ENCODE measurements at regions not wholly inside any gene's neighbourhood (a gene's known extent, or its start where the extent isn't known, plus 50 kb on each side); places are given as distances from the start of the nearest gene placed in this dataset.

GRCh38 chr6:121522265-121522664, 86.8 kb downstream of the GJA1 start:
- no peaks in the 10 kb centered on the region for H3K36me3 Mint-ChIP-seq (ENCODE audit: unreplicated experiment)
- no peaks in the 10 kb centered on the region for H3K9me3 Mint-ChIP-seq (ENCODE audit: unreplicated experiment)
- peak overlapping the region; percentile 27 for H3K4me3 Mint-ChIP-seq (ENCODE audit: unreplicated experiment)
- TF ChIP-seq CTCF (IDR thresholded peaks at IDR 0.05): no peak
- no peak for DNase-seq (ENCODE audit: extremely low spot score, unreplicated experiment)
- peak overlapping the region; percentile 96 for H3K27ac Mint-ChIP-seq (ENCODE audit: unreplicated experiment)
- H3K27me3 Mint-ChIP-seq (ENCODE audit: unreplicated experiment): no peaks in the 10 kb centered on the region
- peaks cover 56% of the 10 kb centered on the region for H3K4me1 Mint-ChIP-seq (ENCODE audit: unreplicated experiment)

GRCh38 chr6:121522771-121523386, 87.4 kb downstream of the GJA1 start:
- no peaks in the 10 kb centered on the region for H3K9me3 Mint-ChIP-seq (ENCODE audit: unreplicated experiment)
- H3K27ac Mint-ChIP-seq (ENCODE audit: unreplicated experiment): peak overlapping the region; percentile 96
- no peaks in the 10 kb centered on the region for H3K36me3 Mint-ChIP-seq (ENCODE audit: unreplicated experiment)
- H3K4me1 Mint-ChIP-seq (ENCODE audit: unreplicated experiment): peaks cover 56% of the 10 kb centered on the region
- H3K27me3 Mint-ChIP-seq (ENCODE audit: unreplicated experiment): no peaks in the 10 kb centered on the region
- DNase-seq (ENCODE audit: extremely low spot score, unreplicated experiment): no peak
- peak overlapping the region; percentile 27 for H3K4me3 Mint-ChIP-seq (ENCODE audit: unreplicated experiment)
- no peak for TF ChIP-seq CTCF (IDR thresholded peaks at IDR 0.05)

GRCh38 chr6:121523628-121524027, 88.2 kb downstream of the GJA1 start:
- Mint-ChIP-seq H3K4me1 (ENCODE audit: unreplicated experiment) (peaks cover 56% of the 10 kb centered on the region), H3K27ac (ENCODE audit: unreplicated experiment) (peak overlapping the region; percentile 96), H3K27me3 (ENCODE audit: unreplicated experiment) (no peaks in the 10 kb centered on the region), H3K4me3 (ENCODE audit: unreplicated experiment) (no peak overlapping the region), H3K36me3 (ENCODE audit: unreplicated experiment) (no peaks in the 10 kb centered on the region), H3K9me3 (ENCODE audit: unreplicated experiment) (no peaks in the 10 kb centered on the region)
- TF ChIP-seq CTCF (IDR thresholded peaks at IDR 0.05): no peak
- DNase-seq (ENCODE audit: extremely low spot score, unreplicated experiment): no peak

- no peak overlapping the region for H3K27ac Mint-ChIP-seq (ENCODE audit: unreplicated experiment)
- no peak for TF ChIP-seq CTCF (IDR thresholded peaks at IDR 0.05)
- DNase-seq (ENCODE audit: extremely low spot score, unreplicated experiment): no peak
- H3K4me1 Mint-ChIP-seq (ENCODE audit: unreplicated experiment): peaks cover 34% of the 10 kb centered on the region
- no peaks in the 10 kb centered on the region for H3K27me3 Mint-ChIP-seq (ENCODE audit: unreplicated experiment)
- H3K36me3 Mint-ChIP-seq (ENCODE audit: unreplicated experiment): no peaks in the 10 kb centered on the region
- H3K9me3 Mint-ChIP-seq (ENCODE audit: unreplicated experiment): no peaks in the 10 kb centered on the region
- H3K4me3 Mint-ChIP-seq (ENCODE audit: unreplicated experiment): no peak overlapping the region
These were observed 90.8 kb downstream of the GJA1 start for GRCh38 chr6:121526282-121526681.

- Mint-ChIP-seq H3K27me3 (ENCODE audit: unreplicated experiment) (no peaks in the 10 kb centered on the region), H3K9me3 (ENCODE audit: unreplicated experiment) (no peaks in the 10 kb centered on the region), H3K27ac (ENCODE audit: unreplicated experiment) (no peak overlapping the region), H3K36me3 (ENCODE audit: unreplicated experiment) (no peaks in the 10 kb centered on the region), H3K4me1 (ENCODE audit: unreplicated experiment) (no peaks in the 10 kb centered on the region), H3K4me3 (ENCODE audit: unreplicated experiment) (no peak overlapping the region)
- no peak for TF ChIP-seq CTCF (IDR thresholded peaks at IDR 0.05)
- no peak for DNase-seq (ENCODE audit: extremely low spot score, unreplicated experiment)
These were observed 96.3 kb downstream of the GJA1 start for GRCh38 chr6:121531658-121532169.
